ENCODE measurements at regions not wholly inside any gene's neighbourhood (a gene's known extent, or its start where the extent isn't known, plus 50 kb on each side); places are given as distances from the start of the nearest gene placed in this dataset.
"Not testable (repeated sequence)": the region's sequence is repeated elsewhere in the genome, so short reads cannot be mapped to it uniquely, and the experiment has no call there.

- DNase-seq (ENCODE audit: low spot score in 2 of 2) = no peak
- Histone ChIP-seq H3K27me3 (no peaks in the 10 kb centered on the region), H3K4me3 (no peak overlapping the region), H3K4me1 (no peaks in the 10 kb centered on the region), H3K27ac (no peak overlapping the region), H3K9me3 (no peaks in the 10 kb centered on the region), H3K36me3 (no peaks in the 10 kb centered on the region)
- 82% methylated on average over 4 of the region's 4 CpGs for WGBS
- TF ChIP-seq CTCF (IDR thresholded peaks at IDR 0.05) (no peak), POLR2A (IDR thresholded peaks at IDR 0.05) (no peak), EP300 (IDR thresholded peaks at IDR 0.05) (no peak), POLR2AphosphoS5 (IDR thresholded peaks at IDR 0.05) (no peak)
Observed at GRCh38 chr5:36792560-36793180, 83.9 kb upstream of the NIPBL start.

GRCh38 chr5:36795366-36795765 is 81.2 kb upstream of the NIPBL start:
- 85% methylated on average over 4 of the region's 4 CpGs for whole genome bisulfite sequencing
- Histone ChIP-seq H3K4me1 (no peaks in the 10 kb centered on the region), H3K27ac (no peak overlapping the region), H3K4me3 (no peak overlapping the region), H3K9me3 (no peaks in the 10 kb centered on the region), H3K36me3 (no peaks in the 10 kb centered on the region), H3K27me3 (no peaks in the 10 kb centered on the region)
- DNase-seq (ENCODE audit: low spot score in 2 of 2) = no peak
- TF ChIP-seq CTCF (IDR thresholded peaks at IDR 0.05) = no peak
- no peak for TF ChIP-seq POLR2AphosphoS5 (IDR thresholded peaks at IDR 0.05)
- TF ChIP-seq EP300 (IDR thresholded peaks at IDR 0.05) = no peak
- TF ChIP-seq POLR2A (IDR thresholded peaks at IDR 0.05) = no peak

- Histone ChIP-seq H3K4me1 (no peaks in the 10 kb centered on the region), H3K9me3 (no peaks in the 10 kb centered on the region), H3K27ac (no peak overlapping the region), H3K36me3 (no peaks in the 10 kb centered on the region), H3K27me3 (no peaks in the 10 kb centered on the region), H3K4me3 (no peak overlapping the region)
- no peak for DNase-seq (ENCODE audit: low spot score in 2 of 2)
- TF ChIP-seq POLR2A (IDR thresholded peaks at IDR 0.05) (no peak), CTCF (IDR thresholded peaks at IDR 0.05) (no peak), POLR2AphosphoS5 (IDR thresholded peaks at IDR 0.05) (no peak), EP300 (IDR thresholded peaks at IDR 0.05) (no peak)
- 51% methylated on average over 3 of the region's 3 CpGs for WGBS
Observed at GRCh38 chr5:36796155-36796554, 80.4 kb upstream of the NIPBL start.

GRCh38 chr5:36801523-36801922 is 75.0 kb upstream of the NIPBL start:
- Histone ChIP-seq H3K9me3 (no peaks in the 10 kb centered on the region), H3K4me1 (no peaks in the 10 kb centered on the region), H3K27ac (no peak overlapping the region), H3K27me3 (no peaks in the 10 kb centered on the region), H3K4me3 (no peak overlapping the region), H3K36me3 (no peaks in the 10 kb centered on the region)
- TF ChIP-seq CTCF (IDR thresholded peaks at IDR 0.05) (no peak), POLR2AphosphoS5 (IDR thresholded peaks at IDR 0.05) (no peak), EP300 (IDR thresholded peaks at IDR 0.05) (no peak), POLR2A (IDR thresholded peaks at IDR 0.05) (no peak)
- no peak for DNase-seq (ENCODE audit: low spot score in 2 of 2)

- WGBS = 91% methylated on average over 5 of the region's 5 CpGs
- TF ChIP-seq POLR2AphosphoS5 (IDR thresholded peaks at IDR 0.05) = no peak
- no peak for TF ChIP-seq EP300 (IDR thresholded peaks at IDR 0.05)
- TF ChIP-seq POLR2A (IDR thresholded peaks at IDR 0.05) = no peak
- no peak for TF ChIP-seq CTCF (IDR thresholded peaks at IDR 0.05)
- DNase-seq (ENCODE audit: low spot score in 2 of 2) = no peak
- Histone ChIP-seq H3K27ac (no peak overlapping the region), H3K36me3 (no peaks in the 10 kb centered on the region), H3K4me3 (no peak overlapping the region), H3K9me3 (no peaks in the 10 kb centered on the region), H3K27me3 (no peaks in the 10 kb centered on the region), H3K4me1 (no peaks in the 10 kb centered on the region)
Observed at GRCh38 chr5:36802187-36802586, 74.4 kb upstream of the NIPBL start.

- DNase-seq (ENCODE audit: low spot score in 2 of 2); H3K27ac ChIP-seq; H3K4me1 ChIP-seq; H3K27me3 ChIP-seq; H3K9me3 ChIP-seq; H3K4me3 ChIP-seq; H3K36me3 ChIP-seq: not testable (repeated sequence)
- 96% methylated on average over 4 of the region's 4 CpGs for WGBS
Observed at GRCh38 chr5:36813249-36813648, 63.3 kb upstream of the NIPBL start.
